Sigmoid colon (tissue), 4 donors: ENCODE measurements at regions not wholly inside any gene's neighbourhood (a gene's known extent, or its start where the extent isn't known, plus 50 kb on each side); places are given as distances from the start of the nearest gene placed in this dataset.
"Not testable (repeated sequence)": the region's sequence is repeated elsewhere in the genome, so short reads cannot be mapped to it uniquely, and the experiment has no call there.

Experiments
- CTCF ChIP-seq, 4 experiments: fragments of 450-650 bp in 3 of 4; fragments of 200-600 bp in 1 of 4; IDR thresholded peaks; one replicate each; pipeline ENCODE4 v1.5.1; 2016 to 2019; ENCODE audit warnings: antibody characterized with exemption in 4 of 4, mild to moderate bottlenecking in 3 of 4, moderate library complexity in 2 of 4
- POLR2AphosphoS5 ChIP-seq, 4 donors: sonication (generic); formaldehyde crosslinking; IDR thresholded peaks; one replicate each; pipeline ENCODE4 v1.6.1; 2017; ENCODE audit warnings: antibody characterized with exemption in 4 of 4

- TF ChIP-seq POLR2AphosphoS5, CTCF (IDR thresholded peaks at IDR 0.05): not testable (repeated sequence)
Observed at GRCh38 chr14:105585722-105586121, 59.3 kb downstream of the TMEM121 start.
